H9 (cell line): ENCODE measurements at regions not wholly inside any gene's neighbourhood (a gene's known extent, or its start where the extent isn't known, plus 50 kb on each side); places are given as distances from the start of the nearest gene placed in this dataset.

Experiments used
- DNase-seq: peaks from one replicate; pipeline ENCODE4 v3.0.0-alpha.2; 2017
- H2AFZ ChIP-seq: one replicate; pipeline ENCODE4 v1.6.1; 2013; ENCODE audit warnings: mild to moderate bottlenecking, low read length, control low read depth, moderate library complexity
- H2AK5ac ChIP-seq: 2 replicates; pipeline ENCODE4 v1.6.1; 2013; ENCODE audit warnings: low read length, control low read depth, mixed read lengths; ENCODE audit not compliant: insufficient read length
- H2BK120ac ChIP-seq: one replicate; pipeline ENCODE4 v1.6.1; 2013; ENCODE audit warnings: low read depth, mild to moderate bottlenecking, low read length, control low read depth, inconsistent platforms; ENCODE audit not compliant: poor library complexity, severe bottlenecking
- H2BK12ac ChIP-seq: 2 replicates; pipeline ENCODE4 v1.6.1; 2013; ENCODE audit warnings: low read length, control low read depth, mixed read lengths, low read depth; ENCODE audit not compliant: insufficient read length
- H2BK15ac ChIP-seq: 2 replicates; pipeline ENCODE4 v1.6.1; 2013; ENCODE audit warnings: low read depth, low read length, control low read depth
- H2BK20ac ChIP-seq: one replicate; pipeline ENCODE4 v1.6.1; 2013; ENCODE audit warnings: low read depth, mild to moderate bottlenecking, low read length, control low read depth, inconsistent platforms; ENCODE audit not compliant: poor library complexity, severe bottlenecking
- H2BK5ac ChIP-seq: 2 replicates; pipeline ENCODE4 v1.6.1; 2013; ENCODE audit warnings: low read length, control low read depth, mixed read lengths; ENCODE audit not compliant: insufficient read length
- H3K14ac ChIP-seq: 2 replicates; pipeline ENCODE4 v1.6.1; 2013; ENCODE audit warnings: low read length, control low read depth; ENCODE audit not compliant: insufficient read depth
- H3K18ac ChIP-seq: 2 replicates; pipeline ENCODE4 v1.6.1; 2013; ENCODE audit warnings: low read depth, mild to moderate bottlenecking, mixed read lengths, low read length, control low read depth; ENCODE audit not compliant: insufficient read length
- H3K23ac ChIP-seq: 2 replicates; pipeline ENCODE4 v1.6.1; 2013; ENCODE audit warnings: low read length, control low read depth, mixed read lengths, low read depth; ENCODE audit not compliant: insufficient read length
- H3K23me2 ChIP-seq: 2 replicates; pipeline ENCODE4 v1.6.1; 2013; ENCODE audit warnings: low read depth, mild to moderate bottlenecking, mixed read lengths, low read length, control low read depth; ENCODE audit not compliant: insufficient read length, poor library complexity, severe bottlenecking
- H3K27ac ChIP-seq: 2 replicates; pipeline ENCODE4 v1.5.1; 2013; ENCODE audit warnings: low read length, control low read depth, mixed read lengths, low read depth; ENCODE audit not compliant: insufficient read length
- H3K27me3 ChIP-seq: 2 replicates; pipeline ENCODE4 v1.6.1; 2013; ENCODE audit warnings: low read length, control low read depth, inconsistent platforms; ENCODE audit not compliant: insufficient read depth
- H3K4ac ChIP-seq: 2 replicates; pipeline ENCODE4 v1.6.1; 2013; ENCODE audit warnings: low read depth, mild to moderate bottlenecking, control low read depth, inconsistent platforms, low read length, moderate library complexity
- H3K4me1 ChIP-seq: 2 replicates; pipeline ENCODE4 v1.6.1; 2013; ENCODE audit warnings: low read length, control low read depth, inconsistent platforms; ENCODE audit not compliant: insufficient read depth
- H3K4me2 ChIP-seq: 2 replicates; pipeline ENCODE4 v1.6.1; 2013; ENCODE audit warnings: low read length, control low read depth, mixed read lengths; ENCODE audit not compliant: insufficient read length, insufficient read depth
- H3K56ac ChIP-seq: 2 replicates; pipeline ENCODE4 v1.6.1; 2013; ENCODE audit warnings: low read depth, mild to moderate bottlenecking, mixed read lengths, low read length, control low read depth; ENCODE audit not compliant: insufficient read length
- H3K79me1 ChIP-seq: 2 replicates; pipeline ENCODE4 v1.6.1; 2013; ENCODE audit warnings: low read depth, mild to moderate bottlenecking, moderate library complexity, low read length, control low read depth, inconsistent platforms; ENCODE audit not compliant: insufficient read depth, poor library complexity, severe bottlenecking
- H3K79me2 ChIP-seq: 2 replicates; pipeline ENCODE4 v1.6.1; 2013; ENCODE audit warnings: low read length, control low read depth, inconsistent platforms; ENCODE audit not compliant: insufficient read depth
- H3K9ac ChIP-seq: 2 replicates; pipeline ENCODE4 v1.6.1; 2013; ENCODE audit warnings: low read length, control low read depth, mixed read lengths; ENCODE audit not compliant: insufficient read length; ENCODE audit errors: extremely low read depth
- H3K9me3 ChIP-seq: one replicate; pipeline ENCODE4 v1.6.1; 2013; ENCODE audit warnings: low read depth, low read length, inconsistent platforms; ENCODE audit not compliant: control insufficient read depth
- H3T11ph ChIP-seq: one replicate; pipeline ENCODE4 v1.6.1; 2013; ENCODE audit warnings: mild to moderate bottlenecking, low read length, control low read depth, inconsistent platforms
- H4K20me1 ChIP-seq: one replicate; pipeline ENCODE4 v1.6.1; 2013; ENCODE audit not compliant: control insufficient read depth, insufficient read length, insufficient read depth
- H4K5ac ChIP-seq: 2 replicates; pipeline ENCODE4 v1.6.1; 2013; ENCODE audit warnings: low read depth, mild to moderate bottlenecking, mixed read lengths, low read length, control low read depth; ENCODE audit not compliant: insufficient read length
- H4K8ac ChIP-seq: replicated peaks from 2 replicates; pipeline ENCODE4 v1.6.1; 2013; ENCODE audit warnings: low read length, control low read depth, mixed read lengths, low read depth; ENCODE audit not compliant: insufficient read length
- H4K91ac ChIP-seq: 2 replicates; pipeline ENCODE4 v1.6.1; 2013; ENCODE audit warnings: low read depth, mild to moderate bottlenecking, moderate library complexity, mixed read lengths, low read length, control low read depth; ENCODE audit not compliant: insufficient read length
- H3K27ac Mint-ChIP-seq, 3 experiments: 2 replicates in 2 of 3; 3 replicates in 1 of 3; pipeline ENCODE4 v1.8.0; 2020 to 2021; ENCODE audit warnings: mixed read lengths in 3 of 3, mild to moderate bottlenecking in 1 of 3, moderate library complexity in 1 of 3
- H3K27me3 Mint-ChIP-seq: 2 replicates; pipeline ENCODE4 v1.8.0; 2021; ENCODE audit warnings: low read depth, mild to moderate bottlenecking, moderate library complexity, mixed read lengths
- H3K36me3 Mint-ChIP-seq, 3 experiments: 2 replicates in 2 of 3; 3 replicates in 1 of 3; pipeline ENCODE4 v1.8.0; 2020 to 2021; ENCODE audit warnings: low read depth in 3 of 3, mixed read lengths in 3 of 3; ENCODE audit not compliant: insufficient read depth in 1 of 3
- H3K4me1 Mint-ChIP-seq, 2 experiments: 2 replicates each; pipeline ENCODE4 v1.8.0; 2020; ENCODE audit warnings: mixed read lengths in 2 of 2
- H3K4me3 Mint-ChIP-seq, 2 experiments: 2 replicates in 1 of 2; 3 replicates in 1 of 2; pipeline ENCODE4 v1.8.0; 2020 to 2021; ENCODE audit warnings: mild to moderate bottlenecking in 2 of 2, mixed read lengths in 2 of 2, moderate library complexity in 1 of 2
- H3K9me3 Mint-ChIP-seq, 2 experiments: 2 replicates in 1 of 2; 3 replicates in 1 of 2; pipeline ENCODE4 v1.8.0; 2020; ENCODE audit warnings: mild to moderate bottlenecking in 2 of 2, mixed read lengths in 2 of 2, moderate library complexity in 1 of 2
- WGBS: extraction: QIAGEN DNeasy Blood & Tissue Kit; methylation state at CpG from one replicate; pipeline ENCODE4 v1.1.7; 2013; ENCODE audit warnings: missing lambda C conversion rate, low lambda C conversion rate, mixed read lengths; ENCODE audit not compliant: insufficient read length; ENCODE audit errors: extremely low coverage; 5-methylcytosine and 5-hydroxymethylcytosine counted together
- TF ChIP-seq, protein P1 (sequence below): fragments of 200-600 bp; sonication (generic); conservative IDR thresholded peaks from 3 replicates; pipeline ENCODE4 v1.8.0; 2021; ENCODE audit warnings: antibody characterized with exemption, mild to moderate bottlenecking

DNA sequence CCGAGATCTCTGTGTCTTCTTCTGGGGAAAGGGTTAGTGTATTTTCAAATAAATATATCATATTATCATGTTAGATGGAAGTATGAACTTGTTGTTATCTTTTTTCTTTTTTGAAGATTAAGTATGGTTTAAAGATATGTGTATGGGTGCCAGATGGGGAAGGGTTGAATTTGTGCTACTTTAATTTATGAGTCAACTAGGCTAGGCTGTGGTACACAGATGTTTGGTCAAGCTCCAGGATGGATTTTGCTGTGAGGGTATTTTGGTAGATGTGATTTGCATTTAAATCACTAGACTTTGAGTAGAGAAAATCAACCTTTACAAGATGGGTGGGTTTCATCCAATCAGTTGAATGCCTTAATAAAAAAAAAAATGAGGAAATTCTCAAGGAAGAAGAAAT, 886.6 kb upstream of the ADGRB3 start:
- H3K9ac ChIP-seq: no peak overlapping the region
- H3K27ac ChIP-seq: no peak overlapping the region
- H4K20me1 ChIP-seq: no peaks in the 10 kb centered on the region
- no peak overlapping the region for H2AK5ac ChIP-seq
- H3K18ac ChIP-seq: no peak overlapping the region
- Mint-ChIP-seq H3K4me1 (no peaks in the 10 kb centered on the region), H3K9me3 (no peaks in the 10 kb centered on the region; a peak in 1 of 5 replicates), H3K4me3 (no peak overlapping the region), H3K27ac (no peak overlapping the region), H3K36me3 (no peaks in the 10 kb centered on the region; a peak in 1 of 7 replicates), H3K27me3 (no peaks in the 10 kb centered on the region)
- no peak for DNase-seq
- no peak overlapping the region for H2AFZ ChIP-seq
- no peaks in the 10 kb centered on the region for H3K27me3 ChIP-seq
- H3K4me1 ChIP-seq: no peaks in the 10 kb centered on the region
- no CpG with 5 or more reads among the region's 1 CpG for WGBS
- no peak overlapping the region for H4K8ac ChIP-seq
- H3K56ac ChIP-seq: no peak overlapping the region
- no peaks in the 10 kb centered on the region for H3K9me3 ChIP-seq
- H3K4ac ChIP-seq: no peak overlapping the region
- no peak overlapping the region for H3K4me2 ChIP-seq
- no peak overlapping the region for H3K14ac ChIP-seq
- TF ChIP-seq, protein P1, sequence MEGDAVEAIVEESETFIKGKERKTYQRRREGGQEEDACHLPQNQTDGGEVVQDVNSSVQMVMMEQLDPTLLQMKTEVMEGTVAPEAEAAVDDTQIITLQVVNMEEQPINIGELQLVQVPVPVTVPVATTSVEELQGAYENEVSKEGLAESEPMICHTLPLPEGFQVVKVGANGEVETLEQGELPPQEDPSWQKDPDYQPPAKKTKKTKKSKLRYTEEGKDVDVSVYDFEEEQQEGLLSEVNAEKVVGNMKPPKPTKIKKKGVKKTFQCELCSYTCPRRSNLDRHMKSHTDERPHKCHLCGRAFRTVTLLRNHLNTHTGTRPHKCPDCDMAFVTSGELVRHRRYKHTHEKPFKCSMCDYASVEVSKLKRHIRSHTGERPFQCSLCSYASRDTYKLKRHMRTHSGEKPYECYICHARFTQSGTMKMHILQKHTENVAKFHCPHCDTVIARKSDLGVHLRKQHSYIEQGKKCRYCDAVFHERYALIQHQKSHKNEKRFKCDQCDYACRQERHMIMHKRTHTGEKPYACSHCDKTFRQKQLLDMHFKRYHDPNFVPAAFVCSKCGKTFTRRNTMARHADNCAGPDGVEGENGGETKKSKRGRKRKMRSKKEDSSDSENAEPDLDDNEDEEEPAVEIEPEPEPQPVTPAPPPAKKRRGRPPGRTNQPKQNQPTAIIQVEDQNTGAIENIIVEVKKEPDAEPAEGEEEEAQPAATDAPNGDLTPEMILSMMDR: no peak
- H2BK12ac ChIP-seq: no peak overlapping the region
- H4K91ac ChIP-seq: no peak overlapping the region
- H4K5ac ChIP-seq: no peak overlapping the region
- no peak overlapping the region for H2BK120ac ChIP-seq
- H2BK15ac ChIP-seq: no peak overlapping the region
- no peaks in the 10 kb centered on the region for H3K79me2 ChIP-seq
- no peaks in the 10 kb centered on the region for H3K79me1 ChIP-seq
- H3T11ph ChIP-seq: no peak overlapping the region
- H2BK5ac ChIP-seq: no peak overlapping the region
- H2BK20ac ChIP-seq: no peak overlapping the region
- no peaks in the 10 kb centered on the region for H3K23me2 ChIP-seq
- no peak overlapping the region for H3K23ac ChIP-seq
